ENCODE measurements at regions not wholly inside any gene's neighbourhood (a gene's known extent, or its start where the extent isn't known, plus 50 kb on each side); places are given as distances from the start of the nearest gene placed in this dataset.

GRCh38 chr2:67215214-67216055, 181.7 kb upstream of the ETAA1 start:
- DNase-seq (ENCODE audit: extremely low spot score): no peak
- Histone ChIP-seq H3K36me3 (no peaks in the 10 kb centered on the region), H3K4me1 (peaks cover 0 to 26% (median 25%) of the 10 kb centered on the region in 4 donors), H3K4me3 (no peak overlapping the region), H3K9me3 (peaks cover 0 to 7% (median 0%) of the 10 kb centered on the region in 4 donors), H3K27ac (replicated peaks in 1 of 4) (peak overlapping the region; percentile 62 to 75 (median 73)), H3K27me3 (no peaks in the 10 kb centered on the region)
- intact Hi-C loops (cut with DNase I): loop anchor here (5.0 to 10.0 kb wide), 2 partner anchors 511 to 783 kb away; no protein-coding TSS in a partner anchor
- WGBS: 26% methylated on average over 16 of the region's 16 CpGs
- no peak for TF ChIP-seq POLR2A (IDR thresholded peaks at IDR 0.05; ENCODE audit: low read depth)
- TF ChIP-seq POLR2AphosphoS5 (IDR thresholded peaks at IDR 0.05): peak in 1 of 2 donors; percentile 23
- TF ChIP-seq CTCF (IDR thresholded peaks at IDR 0.05): peak; percentile 38 to 58 (median 55)

- Histone ChIP-seq H3K27me3 (no peaks in the 10 kb centered on the region), H3K27ac (replicated peaks in 1 of 4) (peak overlapping the region; percentile 62 to 75 (median 73)), H3K4me3 (no peak overlapping the region), H3K4me1 (peaks cover 0 to 26% (median 25%) of the 10 kb centered on the region in 4 donors), H3K9me3 (peaks cover 0 to 7% (median 0%) of the 10 kb centered on the region in 4 donors), H3K36me3 (no peaks in the 10 kb centered on the region)
- 29% methylated on average over 4 of the region's 4 CpGs for WGBS
- TF ChIP-seq POLR2A (IDR thresholded peaks at IDR 0.05; ENCODE audit: low read depth) (no peak), CTCF (IDR thresholded peaks at IDR 0.05) (no peak), POLR2AphosphoS5 (IDR thresholded peaks at IDR 0.05) (no peak), EP300 (IDR thresholded peaks at IDR 0.05) (no peak)
- intact Hi-C loops (cut with DNase I): loop anchor here (5.0 to 10.0 kb wide), 2 partner anchors 511 to 784 kb away; no protein-coding TSS in a partner anchor
- DNase-seq (ENCODE audit: extremely low spot score): no peak
Measured at GRCh38 chr2:67216103-67216502, 181.0 kb upstream of the ETAA1 start.

- intact Hi-C loops (cut with DNase I): loop anchor here (5.0 to 10.0 kb wide), 2 partner anchors 512 to 785 kb away; no protein-coding TSS in a partner anchor
- H3K9me3 ChIP-seq: peaks cover 0 to 7% (median 0%) of the 10 kb centered on the region in 4 donors
Measured at GRCh38 chr2:67216881-67217280, 180.3 kb upstream of the ETAA1 start.

GRCh38 chr2:67217398-67217797, 179.7 kb upstream of the ETAA1 start:
- H3K9me3 ChIP-seq: peaks cover 0 to 7% (median 0%) of the 10 kb centered on the region in 4 donors
- no peaks in the 10 kb centered on the region for H3K27me3 ChIP-seq
- peaks cover 0 to 26% (median 25%) of the 10 kb centered on the region in 4 donors for H3K4me1 ChIP-seq
- peak overlapping the region in 1 of 4 donors; percentile 62 for H3K27ac ChIP-seq (replicated peaks in 1 of 4)
- H3K36me3 ChIP-seq: no peaks in the 10 kb centered on the region
- no peak for DNase-seq (ENCODE audit: extremely low spot score)
- H3K4me3 ChIP-seq: no peak overlapping the region
- intact Hi-C loops (cut with DNase I): loop anchor here (5.0 to 10.0 kb wide), 2 partner anchors 513 to 785 kb away; no protein-coding TSS in a partner anchor
- TF ChIP-seq CTCF (IDR thresholded peaks at IDR 0.05): no peak
- TF ChIP-seq POLR2AphosphoS5 (IDR thresholded peaks at IDR 0.05): no peak
- no peak for TF ChIP-seq POLR2A (IDR thresholded peaks at IDR 0.05; ENCODE audit: low read depth)
- no peak for TF ChIP-seq EP300 (IDR thresholded peaks at IDR 0.05)

More at GRCh38 chr2:67216881-67217280, 180.3 kb upstream of the ETAA1 start:
- Histone ChIP-seq H3K27me3 (no peaks in the 10 kb centered on the region), H3K36me3 (no peaks in the 10 kb centered on the region), H3K4me1 (peaks cover 0 to 26% (median 25%) of the 10 kb centered on the region in 4 donors), H3K27ac (replicated peaks in 1 of 4) (peak overlapping the region; percentile 62 to 75 (median 73)), H3K4me3 (no peak overlapping the region)
- no peak for DNase-seq (ENCODE audit: extremely low spot score)
- TF ChIP-seq POLR2A (IDR thresholded peaks at IDR 0.05; ENCODE audit: low read depth) (no peak), EP300 (IDR thresholded peaks at IDR 0.05) (no peak), POLR2AphosphoS5 (IDR thresholded peaks at IDR 0.05) (no peak), CTCF (IDR thresholded peaks at IDR 0.05) (no peak)
- WGBS: 92% methylated on average over 1 of the region's 1 CpG

Data from esophagus muscularis mucosa (tissue), 4 donors.